ENCODE measurements at regions not wholly inside any gene's neighbourhood (a gene's known extent, or its start where the extent isn't known, plus 50 kb on each side); places are given as distances from the start of the nearest gene placed in this dataset.
"Not testable (repeated sequence)": the region's sequence is repeated elsewhere in the genome, so short reads cannot be mapped to it uniquely, and the experiment has no call there.

GRCh38 chr5:174501461-174502069 is 222.8 kb upstream of the MSX2 start:
- peaks cover 21% of the 10 kb centered on the region for H3K9me3 Mint-ChIP-seq
- no peak for TF ChIP-seq CTCF (IDR thresholded peaks at IDR 0.05; ENCODE audit: unreplicated experiment in 3 of 3)
- no peaks in the 10 kb centered on the region for H3K4me1 Mint-ChIP-seq
- H3K4me3 Mint-ChIP-seq, result no peak overlapping the region
- H3K27me3 Mint-ChIP-seq (ENCODE audit: low read depth), result peaks cover 16% of the 10 kb centered on the region
- H3K27ac Mint-ChIP-seq, result no peak overlapping the region
- no peaks in the 10 kb centered on the region for H3K36me3 Mint-ChIP-seq (ENCODE audit: low read depth)

- no peak for TF ChIP-seq CTCF (IDR thresholded peaks at IDR 0.05; ENCODE audit: unreplicated experiment in 3 of 3)
- Mint-ChIP-seq H3K9me3 (peaks cover 18% of the 10 kb centered on the region), H3K27me3 (ENCODE audit: low read depth) (peaks cover 13% of the 10 kb centered on the region), H3K27ac (no peak overlapping the region), H3K36me3 (ENCODE audit: low read depth) (no peaks in the 10 kb centered on the region), H3K4me1 (no peaks in the 10 kb centered on the region), H3K4me3 (no peak overlapping the region)
Observed at GRCh38 chr5:174503086-174503460, 221.3 kb upstream of the MSX2 start.

GRCh38 chr5:174503461-174504265 is 220.7 kb upstream of the MSX2 start:
- no peak for TF ChIP-seq CTCF (IDR thresholded peaks at IDR 0.05; ENCODE audit: unreplicated experiment in 3 of 3)
- no peaks in the 10 kb centered on the region for H3K36me3 Mint-ChIP-seq (ENCODE audit: low read depth)
- no peak overlapping the region for H3K4me3 Mint-ChIP-seq

GRCh38 chr5:174504266-174504726 is 220.1 kb upstream of the MSX2 start:
- Mint-ChIP-seq H3K36me3 (ENCODE audit: low read depth) (no peaks in the 10 kb centered on the region), H3K27ac (no peak overlapping the region), H3K4me3 (no peak overlapping the region), H3K27me3 (ENCODE audit: low read depth) (peaks cover 13% of the 10 kb centered on the region), H3K4me1 (no peaks in the 10 kb centered on the region), H3K9me3 (peaks cover 13% of the 10 kb centered on the region)
- TF ChIP-seq CTCF (IDR thresholded peaks at IDR 0.05; ENCODE audit: unreplicated experiment in 3 of 3), result no peak

More at GRCh38 chr5:174503461-174504265, 220.7 kb upstream of the MSX2 start:
- H3K27me3 Mint-ChIP-seq (ENCODE audit: low read depth), result peaks cover 13% of the 10 kb centered on the region
- no peaks in the 10 kb centered on the region for H3K4me1 Mint-ChIP-seq
- peaks cover 14% of the 10 kb centered on the region for H3K9me3 Mint-ChIP-seq
- no peak overlapping the region for H3K27ac Mint-ChIP-seq

- H3K27me3 Mint-ChIP-seq (ENCODE audit: low read depth), result peaks cover 13% of the 10 kb centered on the region
- no peak overlapping the region for H3K4me3 Mint-ChIP-seq
- H3K4me1 Mint-ChIP-seq, result no peaks in the 10 kb centered on the region
- H3K27ac Mint-ChIP-seq, result no peak overlapping the region
- peaks cover 2% of the 10 kb centered on the region for H3K9me3 Mint-ChIP-seq
- TF ChIP-seq CTCF (IDR thresholded peaks at IDR 0.05; ENCODE audit: unreplicated experiment in 3 of 3), result no peak
- no peaks in the 10 kb centered on the region for H3K36me3 Mint-ChIP-seq (ENCODE audit: low read depth)
Observed at GRCh38 chr5:174505621-174506020, 218.8 kb upstream of the MSX2 start.

- not testable (repeated sequence) for H3K27ac Mint-ChIP-seq; H3K9me3 Mint-ChIP-seq; H3K27me3 Mint-ChIP-seq (ENCODE audit: low read depth); H3K36me3 Mint-ChIP-seq (ENCODE audit: low read depth); H3K4me3 Mint-ChIP-seq; H3K4me1 Mint-ChIP-seq
Observed at GRCh38 chr5:174510782-174511453, 213.5 kb upstream of the MSX2 start.

Measured in nephron (organoid).